GM12873 (cell line): ENCODE measurements at regions not wholly inside any gene's neighbourhood (a gene's known extent, or its start where the extent isn't known, plus 50 kb on each side); places are given as distances from the start of the nearest gene placed in this dataset.

ENCODE experiments used
- CTCF ChIP-seq: IDR thresholded peaks from 2 replicates; pipeline ENCODE4 v1.5.1; 2012; ENCODE audit warnings: low read depth, mild to moderate bottlenecking, moderate library complexity, low read length, control low read depth; ENCODE audit not compliant: insufficient read depth; ENCODE audit errors: missing control alignments

DNA sequence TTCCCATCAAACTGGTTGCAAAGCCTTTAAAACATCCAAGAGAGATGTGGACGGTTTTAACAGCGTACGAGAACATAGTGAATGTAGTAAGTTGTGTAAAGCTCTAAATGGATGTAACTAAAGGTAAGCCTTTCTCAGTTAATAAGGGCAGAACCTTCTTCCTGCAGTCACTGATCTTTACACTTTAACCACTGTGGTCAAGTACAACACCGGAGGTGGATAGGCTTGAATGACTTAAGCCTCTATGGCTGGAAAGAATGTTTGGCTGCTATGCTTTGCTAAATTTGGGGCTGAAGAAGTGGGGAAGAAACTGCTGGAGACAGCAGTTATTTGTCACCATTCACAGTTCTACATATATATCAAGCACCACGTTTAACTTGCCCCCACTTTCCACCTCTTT, 285.1 kb upstream of the FMR1 start:
- TF ChIP-seq CTCF, result no peak

DNA sequence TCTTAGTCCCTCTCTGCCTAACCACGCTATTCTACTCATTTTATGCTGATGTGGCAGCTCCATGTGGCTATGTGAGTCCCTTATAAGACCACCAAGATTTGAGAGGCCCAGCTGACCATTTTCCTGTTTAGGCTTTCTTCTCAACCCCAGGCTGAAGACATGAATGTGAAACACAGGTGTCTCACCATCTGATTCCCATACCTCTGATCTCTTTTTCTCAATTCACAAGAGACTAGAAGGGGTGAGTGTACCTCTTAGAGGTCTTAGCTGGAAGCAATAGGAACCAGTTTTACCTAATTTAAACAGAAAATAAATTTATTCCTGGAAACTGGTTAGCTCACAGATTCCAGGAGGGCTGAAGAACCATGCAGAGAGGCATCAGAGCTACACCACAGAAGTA, 276.5 kb upstream of the FMR1 start:
- TF ChIP-seq CTCF, result no peak

GRCh38 chrX:147637190-147637589, 274.5 kb upstream of the FMR1 start:
- no peak for TF ChIP-seq CTCF

DNA sequence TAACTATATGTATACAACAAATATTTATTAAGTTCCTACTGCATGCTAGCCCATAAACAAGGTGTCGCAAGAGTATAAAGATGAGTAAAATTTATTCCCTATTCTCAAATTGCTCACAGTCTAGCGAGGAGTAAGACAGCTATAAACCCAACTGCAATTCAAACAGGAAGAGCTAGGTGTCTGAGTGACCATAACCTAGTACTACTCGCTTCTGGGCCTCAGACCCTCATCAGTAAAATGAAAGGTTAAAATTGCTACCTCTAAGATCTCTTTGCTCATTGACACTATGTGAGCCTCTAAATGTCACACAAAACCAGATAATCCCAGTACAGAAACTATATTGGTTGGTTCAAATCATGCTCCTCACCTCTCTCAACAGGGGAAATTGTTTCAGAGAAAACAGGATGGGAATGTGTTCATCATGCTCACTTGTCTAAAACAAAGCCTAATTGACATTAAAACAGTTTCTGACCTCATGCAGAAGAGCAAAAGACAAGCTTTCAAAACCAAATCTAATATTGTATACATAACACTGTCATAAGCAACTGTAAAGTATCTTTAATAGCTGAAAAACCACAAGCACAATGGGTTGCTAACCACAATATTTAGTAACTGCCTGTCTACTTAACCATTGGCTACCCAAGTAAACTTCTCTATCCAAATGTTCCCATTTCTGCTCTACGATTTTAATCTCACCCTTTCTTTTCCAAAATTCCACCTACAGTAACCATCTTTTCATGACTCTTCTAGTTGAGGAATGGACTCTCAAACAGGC, 264.6 kb upstream of the FMR1 start:
- no peak for TF ChIP-seq CTCF

GRCh38 chrX:147675819-147676218, 235.9 kb upstream of the FMR1 start:
- TF ChIP-seq CTCF, result no peak

DNA sequence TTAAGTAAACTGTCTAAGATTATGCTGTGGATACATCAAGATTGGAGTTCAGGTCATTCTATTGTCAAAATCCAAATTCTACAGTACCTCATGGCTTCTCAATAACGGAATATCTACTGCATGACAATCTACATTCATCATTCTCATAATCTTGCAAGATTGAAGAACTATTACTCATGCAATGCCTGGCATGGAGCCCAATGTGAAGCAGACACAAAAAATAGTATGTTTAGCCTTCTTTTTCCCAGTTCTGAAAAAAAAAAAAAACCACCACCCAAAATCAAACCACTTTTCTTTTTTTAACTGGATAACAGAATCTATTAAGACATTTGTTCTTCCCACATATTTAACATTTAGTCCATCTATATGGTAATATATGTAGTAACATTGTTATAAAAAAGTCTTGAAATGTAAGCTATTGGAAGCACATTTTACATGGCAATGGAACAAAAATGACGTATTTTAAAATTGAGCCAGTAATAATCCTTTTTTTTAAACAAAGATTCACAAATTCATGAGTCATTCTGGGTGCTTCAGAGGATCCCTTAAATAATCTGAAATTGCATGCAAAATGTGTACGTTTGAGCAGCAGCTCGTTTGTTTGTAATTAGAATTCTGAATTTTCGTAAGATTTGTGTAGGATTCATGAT, 232.2 kb upstream of the FMR1 start:
- no peak for TF ChIP-seq CTCF

- TF ChIP-seq CTCF, result no peak
Observed at GRCh38 chrX:147680251-147680650, 231.5 kb upstream of the FMR1 start.
